Glutamatergic neuron (in vitro differentiated cells): ENCODE measurements at regions not wholly inside any gene's neighbourhood (a gene's known extent, or its start where the extent isn't known, plus 50 kb on each side); places are given as distances from the start of the nearest gene placed in this dataset.

Experiments
- DNase-seq: peaks from one replicate; pipeline ENCODE4 v3.0.0; 2022
- H3K27ac Mint-ChIP-seq: one replicate; pipeline ENCODE4 v1.8.0; 2020; ENCODE audit warnings: mild to moderate bottlenecking, mixed read lengths, inconsistent platforms; ENCODE audit not compliant: unreplicated experiment
- H3K27me3 Mint-ChIP-seq: one replicate; pipeline ENCODE4 v1.8.0; 2020; ENCODE audit warnings: mild to moderate bottlenecking, moderate library complexity, mixed read lengths, inconsistent platforms; ENCODE audit not compliant: unreplicated experiment
- H3K36me3 Mint-ChIP-seq: one replicate; pipeline ENCODE4 v1.8.0; 2020; ENCODE audit warnings: mild to moderate bottlenecking, mixed read lengths, inconsistent platforms; ENCODE audit not compliant: unreplicated experiment
- H3K4me1 Mint-ChIP-seq: one replicate; pipeline ENCODE4 v1.8.0; 2020; ENCODE audit warnings: mild to moderate bottlenecking, low read depth, mixed read lengths, inconsistent platforms; ENCODE audit not compliant: unreplicated experiment
- H3K4me3 Mint-ChIP-seq: one replicate; pipeline ENCODE4 v1.8.0; 2020; ENCODE audit warnings: mild to moderate bottlenecking, mixed read lengths, inconsistent platforms; ENCODE audit not compliant: unreplicated experiment
- H3K9me3 Mint-ChIP-seq: one replicate; pipeline ENCODE4 v1.8.0; 2020; ENCODE audit warnings: mild to moderate bottlenecking, moderate library complexity, mixed read lengths, inconsistent platforms; ENCODE audit not compliant: unreplicated experiment
- TF ChIP-seq, protein P1 (sequence below): fragments of 200-600 bp; sonication (generic); IDR thresholded peaks from one replicate; pipeline ENCODE4 v1.5.0; 2021; ENCODE audit not compliant: partially characterized antibody, unreplicated experiment

GRCh38 chr17:11140043-11140442 is 101.0 kb upstream of the SHISA6 start:
- no peak for DNase-seq
- no peaks in the 10 kb centered on the region for H3K9me3 Mint-ChIP-seq
- TF ChIP-seq, protein P1, sequence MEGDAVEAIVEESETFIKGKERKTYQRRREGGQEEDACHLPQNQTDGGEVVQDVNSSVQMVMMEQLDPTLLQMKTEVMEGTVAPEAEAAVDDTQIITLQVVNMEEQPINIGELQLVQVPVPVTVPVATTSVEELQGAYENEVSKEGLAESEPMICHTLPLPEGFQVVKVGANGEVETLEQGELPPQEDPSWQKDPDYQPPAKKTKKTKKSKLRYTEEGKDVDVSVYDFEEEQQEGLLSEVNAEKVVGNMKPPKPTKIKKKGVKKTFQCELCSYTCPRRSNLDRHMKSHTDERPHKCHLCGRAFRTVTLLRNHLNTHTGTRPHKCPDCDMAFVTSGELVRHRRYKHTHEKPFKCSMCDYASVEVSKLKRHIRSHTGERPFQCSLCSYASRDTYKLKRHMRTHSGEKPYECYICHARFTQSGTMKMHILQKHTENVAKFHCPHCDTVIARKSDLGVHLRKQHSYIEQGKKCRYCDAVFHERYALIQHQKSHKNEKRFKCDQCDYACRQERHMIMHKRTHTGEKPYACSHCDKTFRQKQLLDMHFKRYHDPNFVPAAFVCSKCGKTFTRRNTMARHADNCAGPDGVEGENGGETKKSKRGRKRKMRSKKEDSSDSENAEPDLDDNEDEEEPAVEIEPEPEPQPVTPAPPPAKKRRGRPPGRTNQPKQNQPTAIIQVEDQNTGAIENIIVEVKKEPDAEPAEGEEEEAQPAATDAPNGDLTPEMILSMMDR, result no peak

GRCh38 chr17:11138023-11138422 is 103.0 kb upstream of the SHISA6 start:
- H3K4me1 Mint-ChIP-seq, result no peaks in the 10 kb centered on the region
- H3K9me3 Mint-ChIP-seq, result no peaks in the 10 kb centered on the region
- H3K36me3 Mint-ChIP-seq, result no peaks in the 10 kb centered on the region
- H3K27ac Mint-ChIP-seq, result no peak overlapping the region
- no peak overlapping the region for H3K4me3 Mint-ChIP-seq
- TF ChIP-seq, protein P1, result no peak
- no peak for DNase-seq
- H3K27me3 Mint-ChIP-seq, result no peaks in the 10 kb centered on the region

More at GRCh38 chr17:11140043-11140442, 101.0 kb upstream of the SHISA6 start:
- H3K4me3 Mint-ChIP-seq, result no peak overlapping the region
- H3K27me3 Mint-ChIP-seq, result no peaks in the 10 kb centered on the region
- H3K27ac Mint-ChIP-seq, result no peak overlapping the region
- no peaks in the 10 kb centered on the region for H3K4me1 Mint-ChIP-seq
- H3K36me3 Mint-ChIP-seq, result no peaks in the 10 kb centered on the region

DNA sequence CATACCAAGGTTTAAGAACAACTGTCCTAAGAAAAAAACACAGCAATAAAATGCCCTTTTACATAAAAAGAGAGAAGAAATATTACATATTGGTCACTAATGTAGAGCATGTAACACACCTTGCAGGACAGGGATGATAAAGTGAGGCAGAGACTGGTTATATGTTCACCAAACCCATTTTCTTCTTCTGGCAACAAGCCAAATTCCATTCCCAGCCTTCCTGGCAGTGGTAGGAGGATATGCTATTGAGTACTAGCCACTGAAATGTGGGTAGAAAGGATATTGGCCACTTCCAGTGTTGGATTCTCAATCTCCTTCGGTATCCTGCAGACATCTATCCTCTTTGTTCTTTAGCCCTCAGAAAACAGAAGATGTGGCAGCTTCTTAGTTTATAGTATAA is 105.2 kb upstream of the SHISA6 start:
- Mint-ChIP-seq H3K4me1 (no peaks in the 10 kb centered on the region), H3K36me3 (no peaks in the 10 kb centered on the region), H3K27me3 (no peaks in the 10 kb centered on the region), H3K27ac (no peak overlapping the region), H3K4me3 (no peak overlapping the region), H3K9me3 (no peaks in the 10 kb centered on the region)
- TF ChIP-seq, protein P1, result no peak
- DNase-seq, result no peak

- Mint-ChIP-seq H3K27me3 (no peaks in the 10 kb centered on the region), H3K4me1 (no peaks in the 10 kb centered on the region), H3K4me3 (no peak overlapping the region), H3K9me3 (no peaks in the 10 kb centered on the region), H3K36me3 (no peaks in the 10 kb centered on the region), H3K27ac (no peak overlapping the region)
- no peak for DNase-seq
- TF ChIP-seq, protein P1, result no peak
Observed at GRCh38 chr17:11130367-11130766, 110.6 kb upstream of the SHISA6 start.

- Mint-ChIP-seq H3K9me3 (peaks cover 2% of the 10 kb centered on the region), H3K27me3 (no peaks in the 10 kb centered on the region), H3K4me1 (no peaks in the 10 kb centered on the region), H3K36me3 (no peaks in the 10 kb centered on the region), H3K4me3 (no peak overlapping the region), H3K27ac (no peak overlapping the region)
- TF ChIP-seq, protein P1, result no peak
- no peak for DNase-seq
Observed at GRCh38 chr17:11122908-11123307, 118.1 kb upstream of the SHISA6 start.
